ENCODE measurements at regions not wholly inside any gene's neighbourhood (a gene's known extent, or its start where the extent isn't known, plus 50 kb on each side); places are given as distances from the start of the nearest gene placed in this dataset.

DNA sequence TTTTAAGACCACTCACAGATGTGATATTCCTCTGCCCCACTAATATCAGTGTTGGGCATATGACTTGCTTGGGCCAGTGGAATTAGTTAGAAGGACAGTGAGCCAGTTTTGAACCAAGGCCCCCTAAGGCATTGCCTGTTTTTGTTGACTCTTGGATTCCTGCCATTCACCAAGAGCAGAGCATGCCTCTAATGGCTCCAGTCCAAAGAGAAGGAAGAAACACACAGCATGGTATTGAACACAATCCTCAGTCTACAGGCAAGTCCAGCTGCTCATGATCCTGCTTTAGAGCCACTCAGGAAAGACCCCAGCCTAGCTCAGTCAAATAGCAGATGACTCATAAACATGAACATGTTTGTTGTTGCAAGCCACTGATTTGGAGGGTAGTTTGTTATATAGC is 1201.5 kb downstream of the BCL11B start:
- DNase-seq: no peak

DNA sequence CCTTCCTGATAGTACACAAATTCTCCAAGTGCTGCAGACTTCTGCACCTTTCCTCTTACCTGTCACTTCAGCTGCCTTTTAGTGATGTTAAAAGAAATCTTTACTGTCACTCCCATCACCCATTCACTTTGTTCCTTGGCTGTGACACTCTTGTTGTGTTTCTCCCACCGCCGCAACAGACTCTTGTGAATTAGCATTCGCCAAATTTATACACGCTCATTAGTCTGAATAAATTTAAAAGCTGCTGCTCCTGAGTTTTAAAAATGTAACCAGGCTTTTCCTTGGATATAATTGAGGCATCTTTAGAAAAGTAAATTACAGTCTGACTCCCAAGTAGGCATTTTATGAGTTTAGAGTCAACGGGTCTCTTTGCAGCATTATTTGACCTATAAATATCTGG is 1197.9 kb downstream of the BCL11B start:
- DNase-seq: peak in 2 of 56 donors; percentile 3 to 32

DNA sequence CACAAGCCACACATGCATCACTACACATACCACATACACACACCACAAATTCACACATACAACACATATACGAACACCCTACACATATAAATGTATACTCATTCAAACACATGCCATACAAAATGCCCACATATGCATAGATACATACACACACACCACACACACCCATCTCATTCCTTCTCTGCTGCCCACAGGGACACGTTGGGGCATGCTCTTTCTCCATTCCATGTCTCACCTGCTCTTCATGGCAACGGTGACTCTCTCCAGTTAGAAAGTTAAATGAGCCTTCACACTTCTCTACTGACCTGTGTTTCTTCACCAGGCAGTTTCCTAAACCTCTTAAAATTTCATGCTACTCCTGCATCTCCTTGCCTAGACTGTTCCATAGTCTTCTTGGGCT is 1194.8 kb downstream of the BCL11B start:
- DNase-seq: no peak

DNA sequence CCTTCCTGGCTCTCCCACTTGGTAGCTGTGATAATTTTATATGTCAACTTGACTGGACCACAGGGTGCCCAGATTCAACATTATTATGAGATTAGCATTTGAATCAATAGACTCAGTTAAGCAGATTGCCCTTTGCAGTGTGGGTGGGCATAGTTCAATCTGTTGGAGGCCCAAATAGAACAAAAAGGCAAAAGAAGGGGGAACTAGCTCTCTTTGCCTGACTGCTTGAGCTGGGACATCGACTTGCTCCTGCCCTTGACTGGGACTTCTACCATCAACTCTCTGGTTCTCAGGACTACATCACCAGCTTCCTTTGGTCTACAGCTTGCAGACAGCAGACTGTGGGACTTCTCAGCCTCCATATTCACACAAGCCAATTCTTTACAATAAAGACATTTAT is 1189.2 kb downstream of the BCL11B start:
- no peak for DNase-seq

DNA sequence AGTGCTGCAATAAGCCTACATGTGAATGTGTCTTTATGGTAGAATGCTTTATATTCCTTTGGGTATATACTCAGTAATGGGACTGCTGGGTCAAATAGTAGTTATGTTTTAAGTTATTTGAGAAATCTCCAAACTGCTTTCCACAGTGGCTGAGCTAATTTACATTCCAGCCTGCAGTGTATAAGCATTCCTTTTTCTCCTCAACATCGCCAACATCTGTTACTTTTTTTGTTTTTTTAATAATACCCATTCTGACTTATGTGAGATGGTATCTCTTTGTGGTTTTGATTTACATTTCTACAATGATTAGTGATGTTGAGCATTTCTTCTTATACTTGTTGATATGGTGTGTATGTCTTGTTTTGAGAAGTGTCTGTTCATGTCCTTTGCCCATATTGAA is 1186.2 kb downstream of the BCL11B start:
- DNase-seq: no peak

DNA sequence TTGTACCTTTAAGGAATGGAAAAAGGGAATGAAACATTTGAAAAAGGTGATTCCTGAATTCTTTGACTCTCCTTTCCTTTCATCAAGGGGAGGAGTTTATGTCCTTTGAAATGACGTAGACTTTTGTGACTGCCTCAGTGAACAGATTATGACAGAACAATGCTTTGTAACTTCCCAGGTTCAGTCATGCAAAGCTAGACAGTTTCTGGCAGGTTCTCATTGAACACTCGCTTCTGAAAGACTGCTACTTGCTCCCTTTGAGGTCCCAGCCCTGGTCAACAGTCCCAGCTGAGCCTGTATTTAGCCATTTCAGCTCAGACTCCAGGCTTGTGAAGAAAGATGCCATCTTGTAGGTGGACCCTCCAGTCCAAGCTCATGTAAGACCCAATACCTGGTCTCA is 1178.9 kb downstream of the BCL11B start:
- no peak for DNase-seq

DNA sequence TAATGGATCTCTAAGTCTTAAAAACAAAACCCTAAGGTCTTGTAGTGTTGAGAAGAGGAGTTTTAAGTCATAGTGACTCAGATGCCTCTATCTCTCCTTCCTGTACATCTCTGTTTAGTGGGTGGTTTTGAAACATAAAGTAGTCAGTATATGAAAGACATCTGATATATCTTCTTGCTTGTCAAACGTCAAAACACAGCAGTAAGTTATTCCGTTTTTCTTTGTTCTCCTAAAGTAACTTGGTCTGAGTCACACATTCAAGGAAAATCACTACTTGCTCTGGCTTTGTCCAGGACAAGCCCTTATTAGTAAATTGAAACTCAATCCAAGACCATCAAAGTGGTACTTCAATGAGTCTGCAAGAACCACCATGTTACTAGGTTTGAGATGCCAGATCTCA is 1172.5 kb downstream of the BCL11B start:
- no peak for DNase-seq

DNA sequence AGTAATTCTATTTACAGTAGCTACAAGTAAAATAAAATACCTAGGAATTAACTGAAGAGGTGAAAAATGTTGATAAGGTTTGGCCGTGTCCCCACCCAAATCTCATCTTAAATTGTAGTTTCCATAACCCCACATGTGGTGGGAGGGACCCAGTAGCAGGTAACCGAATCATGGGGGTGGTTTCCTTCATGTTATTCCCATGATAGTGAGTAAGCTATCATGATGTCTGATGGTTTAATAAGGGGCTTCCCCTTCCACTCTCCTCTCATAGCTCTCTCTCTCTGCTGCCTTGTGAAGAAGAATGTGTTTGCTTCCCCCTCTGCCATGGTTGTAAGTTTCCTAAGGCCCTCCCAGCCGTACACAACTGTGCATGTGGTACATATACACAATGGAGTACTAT is 1170.7 kb downstream of the BCL11B start:
- DNase-seq: no peak

DNA sequence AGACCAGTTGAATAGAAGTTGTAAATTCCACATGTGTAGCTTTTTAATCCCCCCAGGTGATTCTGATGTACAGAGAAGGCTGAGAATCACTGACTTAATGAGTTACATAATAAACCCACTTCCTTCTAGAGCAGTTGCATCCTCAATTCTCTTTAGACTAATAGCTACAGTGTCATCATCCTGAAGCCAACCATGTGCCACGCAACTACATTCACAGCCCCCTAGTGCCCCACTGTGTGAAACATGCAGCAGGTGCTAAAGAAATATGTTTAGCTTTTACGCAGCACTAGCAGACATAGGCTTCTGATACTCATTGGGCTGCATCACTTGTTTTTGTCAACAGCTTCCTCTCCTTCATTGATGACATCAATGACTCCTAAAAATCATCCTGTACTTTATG is 1168.3 kb downstream of the BCL11B start:
- DNase-seq: no peak

DNA sequence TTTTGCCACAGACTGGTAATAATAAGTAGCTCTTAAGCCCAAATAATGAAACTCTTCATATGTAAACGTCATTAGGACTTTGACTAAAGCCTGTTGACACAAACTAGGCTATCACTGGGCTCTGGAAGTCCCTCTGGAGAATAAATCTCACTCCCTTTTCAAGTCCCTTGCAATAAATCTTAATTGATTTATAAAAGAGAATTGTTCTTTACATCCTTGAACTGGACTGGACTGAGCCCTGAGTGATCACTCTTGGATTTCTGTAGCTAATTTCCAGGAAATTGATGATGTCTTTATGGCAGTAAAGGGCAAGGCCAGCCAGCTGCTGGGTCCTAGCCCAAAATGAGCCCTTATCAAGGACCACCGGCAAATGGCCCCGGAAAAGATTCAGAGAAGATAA is 1162.7 kb downstream of the BCL11B start:
- no peak for DNase-seq

DNA sequence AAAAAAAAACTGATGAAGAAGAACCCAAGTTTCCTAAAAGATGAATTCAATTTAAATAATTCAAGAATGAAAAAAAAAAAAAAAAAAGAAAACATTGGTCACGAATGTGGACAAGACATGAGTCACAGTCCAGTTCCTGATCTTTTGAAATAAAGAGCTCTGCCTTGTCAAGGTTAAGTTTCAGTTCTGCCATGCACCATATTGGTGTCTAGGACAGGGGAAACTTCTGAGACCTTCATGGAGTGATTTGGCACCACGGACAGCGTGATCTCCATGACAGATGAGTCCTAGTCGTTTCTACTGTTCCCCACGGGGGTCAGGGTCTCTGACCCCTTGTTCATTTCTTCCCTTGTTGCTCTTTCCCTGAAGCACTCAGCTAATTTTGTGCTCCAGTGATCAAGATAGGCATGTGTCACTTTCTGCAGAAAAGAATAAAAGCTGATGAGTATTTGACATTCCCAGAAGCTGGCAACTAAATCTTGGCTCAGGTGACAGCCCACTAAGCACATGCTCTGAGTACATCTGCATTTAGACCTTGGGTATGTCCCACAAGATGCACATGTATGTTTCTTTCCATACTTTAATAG is 1159.7 kb downstream of the BCL11B start:
- DNase-seq: no peak

DNA sequence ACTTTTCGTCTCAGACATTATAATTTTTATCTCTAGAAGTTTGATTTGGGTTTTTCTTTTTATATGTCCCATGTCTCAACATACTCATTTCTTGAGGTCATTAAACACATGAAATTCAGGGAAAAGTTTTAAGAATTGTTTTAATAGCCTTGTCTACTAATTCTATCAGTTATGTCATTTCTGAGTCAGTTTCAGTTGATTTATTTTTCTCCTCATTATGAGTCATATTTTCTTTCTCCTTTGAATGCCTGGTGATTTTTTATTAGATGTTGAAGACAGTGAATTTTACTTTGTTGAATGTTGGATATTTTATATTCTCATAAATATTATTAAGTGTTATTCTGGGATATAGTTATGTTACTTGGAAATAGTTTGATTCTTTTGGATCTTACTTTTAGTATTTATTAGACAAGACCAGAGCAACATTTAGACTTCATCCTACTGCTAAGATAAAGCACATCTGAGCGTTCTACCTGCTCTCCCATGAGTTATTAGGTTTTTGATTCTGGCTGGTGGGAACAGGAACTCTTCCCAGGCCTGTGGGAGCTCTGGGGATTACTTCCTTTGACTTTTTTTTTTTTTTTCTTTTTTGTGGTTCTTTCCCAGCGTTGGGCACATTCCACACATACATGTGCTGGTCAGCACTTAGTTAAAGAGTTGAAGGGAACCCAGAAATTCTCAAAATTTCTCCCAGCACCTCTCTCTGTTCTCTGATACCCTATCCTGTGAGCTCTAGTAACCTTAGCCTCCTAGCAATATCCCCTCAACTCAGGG is 1157.7 kb downstream of the BCL11B start:
- DNase-seq: no peak

DNA sequence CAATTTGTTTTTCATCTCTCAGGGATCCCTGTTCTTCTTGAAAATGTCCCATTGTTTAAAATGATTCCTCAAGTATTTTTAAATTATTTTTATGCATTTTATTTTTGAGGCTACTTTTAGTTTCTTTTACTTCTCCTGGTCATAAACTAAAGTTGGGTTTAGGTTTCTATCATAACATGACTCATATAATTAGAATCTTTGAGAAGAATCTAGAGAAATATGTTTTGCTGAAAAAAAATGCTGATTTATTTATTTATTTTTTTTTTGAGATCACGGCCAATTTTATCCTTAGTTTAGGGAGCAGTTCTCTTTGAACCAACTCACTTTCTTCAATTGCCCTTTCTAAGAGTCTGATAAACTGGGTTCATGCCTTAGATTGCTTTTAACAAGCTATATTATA is 1157.1 kb downstream of the BCL11B start:
- DNase-seq: no peak

DNA sequence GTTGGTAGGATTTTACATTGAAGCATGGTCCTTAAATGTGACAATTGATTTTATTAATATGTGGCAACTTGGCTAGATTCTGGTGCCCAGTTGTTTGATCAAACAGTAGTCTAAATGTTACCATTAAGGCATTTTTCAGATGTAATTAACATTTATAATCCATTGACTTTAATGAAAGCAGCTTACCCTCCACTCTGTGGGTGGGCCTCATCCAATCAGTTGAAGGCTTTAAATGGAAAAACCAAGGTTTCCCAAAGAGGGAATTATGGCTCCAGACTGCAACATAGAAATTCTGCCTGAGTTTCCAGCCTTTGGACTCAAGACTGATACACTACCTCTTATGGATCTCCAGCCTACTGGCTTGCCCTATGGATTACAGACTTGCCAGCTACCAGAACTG is 1153.2 kb downstream of the BCL11B start:
- DNase-seq: no peak

DNA sequence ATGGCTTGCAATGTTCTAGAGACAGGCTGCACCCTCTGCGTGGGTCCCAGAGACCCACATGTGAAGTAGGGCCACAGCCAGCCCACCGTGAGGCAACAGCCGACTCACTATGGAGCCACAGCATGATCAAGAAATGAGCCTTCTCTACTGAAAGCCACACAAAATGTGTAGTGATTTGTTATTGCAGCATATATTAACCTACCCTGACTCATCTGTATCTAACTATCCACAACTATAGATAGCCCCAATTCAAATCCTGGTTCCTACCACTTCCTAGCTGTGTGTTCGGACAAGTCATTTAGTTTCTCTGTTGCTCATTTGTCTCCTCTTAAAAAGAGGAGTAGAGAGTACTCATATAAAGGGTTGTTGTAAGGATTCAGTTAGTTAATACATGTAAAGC is 1152.3 kb downstream of the BCL11B start:
- no peak for DNase-seq

DNA sequence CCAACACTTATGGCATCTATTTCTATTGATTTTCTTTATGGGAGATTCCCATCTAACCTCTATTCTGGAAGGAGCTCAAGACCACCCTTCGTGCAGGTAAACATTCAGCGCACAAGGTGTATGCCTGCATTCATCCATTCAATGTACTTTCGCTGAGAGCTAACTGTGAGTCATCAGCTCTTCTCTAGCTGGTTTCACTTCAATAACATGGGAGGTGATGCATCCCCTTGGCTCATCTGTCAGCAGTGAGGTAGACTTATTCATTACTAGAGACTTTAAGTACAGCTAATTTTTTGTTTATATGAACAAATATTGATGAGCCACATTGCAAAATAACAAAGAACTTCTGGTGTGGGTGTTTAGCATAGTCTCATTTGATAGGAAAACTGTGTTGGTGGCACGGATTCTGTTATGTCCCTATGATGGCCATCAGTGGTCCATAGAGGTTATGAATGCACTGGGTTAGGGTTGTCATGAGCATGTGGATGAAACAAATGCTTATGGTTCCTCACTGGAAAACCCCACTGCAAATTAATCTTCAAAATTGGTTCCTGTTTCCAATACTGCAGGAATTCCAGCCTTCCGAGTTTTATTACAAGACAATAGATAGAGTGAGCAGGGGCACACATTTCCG is 1151.0 kb downstream of the BCL11B start:
- peak in 5 of 56 donors; percentile 8 to 28 (median 15) for DNase-seq

DNA sequence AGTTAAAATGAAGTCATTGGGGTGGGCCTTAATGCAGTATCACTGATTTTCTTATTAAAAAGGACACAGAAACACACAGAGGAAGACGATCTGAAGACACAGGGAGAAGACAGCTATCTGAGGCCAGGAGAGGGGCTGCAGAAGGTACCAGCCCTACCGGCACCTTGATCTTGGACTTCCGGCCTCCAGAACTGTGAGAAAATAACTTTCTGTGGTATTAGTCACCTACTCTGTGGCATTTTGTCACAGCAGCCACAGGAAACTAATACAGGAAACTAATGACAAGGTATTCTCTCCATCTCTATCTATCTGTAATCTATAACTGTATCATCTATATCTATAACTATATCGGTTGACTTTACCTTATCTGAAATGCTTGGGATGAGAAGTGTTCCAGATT is 1149.5 kb downstream of the BCL11B start:
- DNase-seq: no peak

DNA sequence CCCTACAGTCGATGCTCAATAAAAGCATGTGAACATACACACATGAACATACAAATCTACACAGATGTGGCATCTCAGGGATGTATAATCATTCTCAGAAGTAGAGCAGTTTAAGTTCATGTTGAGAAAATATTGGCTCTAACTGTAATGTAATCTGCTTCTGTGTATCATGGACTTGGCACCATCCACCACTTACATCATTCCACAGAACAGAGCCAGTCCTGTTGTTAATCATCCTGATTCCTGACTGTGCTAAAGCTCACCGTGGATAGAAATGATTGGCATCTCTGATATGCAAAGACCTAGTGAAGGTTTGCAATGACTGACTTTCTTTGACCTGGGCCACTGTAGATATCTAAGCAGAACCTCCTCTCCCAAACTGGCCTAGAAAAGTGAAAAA is 1141.3 kb downstream of the BCL11B start:
- DNase-seq: no peak

DNA sequence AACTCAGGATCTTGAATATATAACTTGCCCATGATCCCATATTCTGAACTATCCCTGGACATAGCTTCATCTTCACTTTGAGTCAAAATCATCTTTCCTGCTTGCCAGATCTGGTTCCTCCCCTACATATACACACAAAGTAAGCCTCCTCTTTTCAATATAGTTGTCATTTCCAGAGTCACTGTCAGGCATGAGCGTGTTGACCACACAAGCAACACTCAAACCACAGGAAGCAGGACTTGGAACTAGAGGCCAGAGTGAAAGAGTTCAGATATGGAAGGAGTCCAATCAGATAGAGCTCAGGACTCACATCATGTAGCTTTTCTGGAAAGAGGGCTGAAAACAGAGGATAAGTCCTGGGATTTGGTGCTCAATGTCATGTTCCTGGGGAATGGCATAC is 1140.6 kb downstream of the BCL11B start:
- DNase-seq: no peak

DNA sequence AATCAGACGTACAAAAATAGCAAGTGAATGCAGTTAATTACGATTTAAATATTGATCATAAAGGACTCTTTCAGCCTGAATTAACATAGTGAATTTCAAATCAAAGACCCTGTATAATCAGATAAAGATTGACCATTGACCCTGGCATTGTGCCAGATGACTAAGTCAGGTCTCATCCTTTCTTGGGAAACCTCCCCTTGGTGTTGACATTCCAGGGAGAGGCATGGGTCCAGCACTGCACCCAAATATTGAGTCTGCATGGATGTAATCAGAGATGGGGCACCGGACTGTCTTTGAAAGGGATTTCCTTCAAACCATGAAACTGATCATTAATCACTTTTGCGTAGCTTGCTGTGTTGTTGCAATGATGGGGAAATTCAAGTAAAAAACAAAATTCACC is 1138.2 kb downstream of the BCL11B start:
- DNase-seq: no peak

DNA sequence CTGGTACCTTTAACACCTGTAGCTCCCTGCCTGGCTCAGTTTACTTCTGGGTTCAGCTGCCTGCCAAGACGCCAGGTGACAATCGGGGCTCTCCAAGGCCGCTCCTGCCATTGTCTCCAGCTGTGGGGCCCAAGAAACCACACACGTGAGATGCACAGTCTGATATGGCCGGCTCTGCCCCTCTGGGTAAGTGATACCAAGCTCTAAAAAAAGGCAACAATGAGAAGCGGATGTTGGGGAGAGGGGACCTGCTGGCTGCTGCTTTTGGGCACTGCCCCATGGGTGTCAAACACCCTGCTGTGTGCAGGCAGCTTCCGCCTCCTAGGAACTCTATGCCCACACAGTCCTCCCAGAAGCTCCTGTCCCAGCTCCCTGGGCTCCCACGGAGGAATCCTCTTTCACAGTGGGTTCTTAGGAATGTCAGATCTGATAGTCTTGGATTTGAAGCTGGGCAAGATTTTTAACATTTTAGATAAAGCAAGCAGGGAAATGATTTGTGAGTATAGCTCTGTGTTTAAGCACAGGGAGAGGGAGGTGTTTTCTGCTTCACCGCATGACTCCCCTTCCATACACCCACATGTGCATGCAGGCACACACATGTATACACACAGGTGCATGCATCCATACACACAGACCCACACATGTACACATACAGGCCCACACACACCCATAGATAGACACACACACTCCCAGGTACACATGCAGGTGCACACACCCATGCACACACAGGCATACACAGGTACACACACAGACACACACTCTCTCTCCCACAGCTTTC is 1135.8 kb downstream of the BCL11B start:
- DNase-seq: peak in 3 of 56 donors; percentile 7 to 27 (median 13)

Measured in nucleus accumbens (tissue), 56 donors.